GM21381 (cell line): ENCODE measurements at regions not wholly inside any gene's neighbourhood (a gene's known extent, or its start where the extent isn't known, plus 50 kb on each side); places are given as distances from the start of the nearest gene placed in this dataset.

ENCODE experiments used
- ATAC-seq: cut with Tn5 transposase; IDR thresholded peaks from one replicate; pipeline ENCODE4 v1.9.1; 2021; ENCODE audit warnings: mild to moderate bottlenecking, moderate library complexity; ENCODE audit not compliant: unreplicated experiment

GRCh38 chr18:78571063-78571785 is 408.4 kb upstream of the SALL3 start:
- ATAC-seq: no peak

GRCh38 chr18:78571831-78572347 is 407.7 kb upstream of the SALL3 start:
- no peak for ATAC-seq

- no peak for ATAC-seq
Observed at GRCh38 chr18:78573773-78574172, 405.8 kb upstream of the SALL3 start.

GRCh38 chr18:78576967-78577366 is 402.7 kb upstream of the SALL3 start:
- ATAC-seq: no peak

GRCh38 chr18:78579449-78579848 is 400.2 kb upstream of the SALL3 start:
- ATAC-seq: no peak

- ATAC-seq: no peak
Observed at GRCh38 chr18:78579854-78580577, 399.6 kb upstream of the SALL3 start.

- ATAC-seq: no peak
Observed at GRCh38 chr18:78580835-78581339, 398.7 kb upstream of the SALL3 start.

GRCh38 chr18:78582181-78582709 is 397.4 kb upstream of the SALL3 start:
- ATAC-seq: no peak

GRCh38 chr18:78582898-78583738 is 396.5 kb upstream of the SALL3 start:
- ATAC-seq: no peak

GRCh38 chr18:78583739-78584458 is 395.7 kb upstream of the SALL3 start:
- ATAC-seq: no peak

GRCh38 chr18:78584459-78585022 is 395.1 kb upstream of the SALL3 start:
- no peak for ATAC-seq

GRCh38 chr18:78586586-78586985 is 393.0 kb upstream of the SALL3 start:
- no peak for ATAC-seq

- ATAC-seq: no peak
Observed at GRCh38 chr18:78587096-78587495, 392.5 kb upstream of the SALL3 start.

- ATAC-seq: no peak
Observed at GRCh38 chr18:78587626-78588600, 391.7 kb upstream of the SALL3 start.

- ATAC-seq: no peak
Observed at GRCh38 chr18:78589916-78590437, 389.6 kb upstream of the SALL3 start.

GRCh38 chr18:78595453-78595852 is 384.2 kb upstream of the SALL3 start:
- ATAC-seq: no peak

- ATAC-seq: no peak
Observed at GRCh38 chr18:78595924-78596573, 383.6 kb upstream of the SALL3 start.

- no peak for ATAC-seq
Observed at GRCh38 chr18:78596794-78597345, 382.7 kb upstream of the SALL3 start.
